TTC549 (cell line): ENCODE measurements at regions not wholly inside any gene's neighbourhood (a gene's known extent, or its start where the extent isn't known, plus 50 kb on each side); places are given as distances from the start of the nearest gene placed in this dataset.

Source experiments
- FAIRE-seq: peaks from 2 replicates; lab custom pipeline; 2012; peaks lifted over from hg19 to GRCh38; lab: Jason Lieb, UNC

GRCh38 chr13:73934215-73934641 lies 200.0 kb downstream of the KLF12 start:
- FAIRE-seq = no peak

DNA sequence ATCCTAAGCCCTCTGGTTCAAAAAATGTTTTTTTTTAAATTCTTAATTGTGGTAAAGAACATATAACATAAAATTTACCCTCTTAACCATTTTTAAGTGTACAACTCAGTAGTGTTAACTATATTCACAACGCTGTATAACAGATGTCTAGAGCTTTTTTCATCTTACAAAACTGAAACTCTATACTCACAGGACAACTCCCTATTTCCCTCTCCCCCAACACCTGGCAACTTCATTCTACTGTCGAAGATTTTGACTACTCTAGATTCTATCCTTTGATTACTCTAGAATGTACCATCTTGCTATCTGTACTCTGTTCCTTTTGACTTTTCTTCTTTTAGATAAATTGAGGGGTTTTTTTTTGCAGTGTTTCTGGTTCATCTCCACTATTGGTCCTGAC lies 200.4 kb downstream of the KLF12 start:
- FAIRE-seq = no peak

GRCh38 chr13:73932091-73932490 lies 202.1 kb downstream of the KLF12 start:
- no peak for FAIRE-seq

DNA sequence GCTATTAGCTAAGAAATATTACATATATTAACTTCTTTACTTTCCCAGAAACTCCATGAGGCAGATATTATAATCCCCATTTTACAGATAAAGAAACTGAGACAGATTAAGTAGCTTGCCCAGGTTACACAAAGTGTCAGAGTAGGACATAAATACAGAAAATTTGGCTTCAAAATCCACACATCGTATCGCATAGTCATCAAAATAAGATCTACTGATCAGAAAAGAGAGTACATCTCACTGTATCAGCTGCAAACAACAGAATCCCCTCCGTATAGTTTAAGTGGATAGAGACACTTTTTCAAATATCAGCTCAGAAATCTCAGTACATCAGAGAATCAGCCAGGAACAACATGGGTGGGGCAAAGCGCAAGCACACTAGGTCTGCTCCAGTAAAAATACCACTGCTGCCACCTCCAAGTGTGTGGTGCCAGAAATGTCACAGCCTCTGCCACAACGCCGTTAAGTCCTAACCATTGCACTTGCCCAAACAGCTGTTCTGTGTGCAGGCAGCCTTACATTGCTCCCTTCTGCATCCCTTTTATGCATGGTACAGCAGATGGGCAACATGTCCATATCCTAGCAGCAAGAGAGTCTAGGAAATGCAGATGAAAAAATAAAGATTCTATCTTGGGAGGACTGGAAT lies 204.8 kb downstream of the KLF12 start:
- no peak for FAIRE-seq

DNA sequence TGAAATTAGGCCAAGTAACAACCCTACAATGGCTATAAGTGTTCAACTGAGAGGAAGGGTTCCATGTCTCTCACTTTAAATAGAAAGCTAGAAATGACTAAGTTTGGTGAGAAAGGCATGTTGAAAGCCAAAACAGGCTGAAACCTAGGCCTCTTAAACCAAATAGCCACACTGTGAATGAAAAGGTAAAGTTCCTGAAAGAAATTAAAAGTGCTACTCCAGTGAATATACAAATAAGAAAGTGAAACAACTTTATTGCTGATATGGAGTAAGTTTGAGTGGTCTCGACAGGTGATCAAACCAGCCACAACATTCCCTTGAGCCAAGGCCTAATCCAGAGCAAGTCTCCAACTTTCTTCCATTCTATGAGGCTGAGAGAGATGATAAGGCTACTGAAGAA lies 209.6 kb downstream of the KLF12 start:
- FAIRE-seq = no peak

DNA sequence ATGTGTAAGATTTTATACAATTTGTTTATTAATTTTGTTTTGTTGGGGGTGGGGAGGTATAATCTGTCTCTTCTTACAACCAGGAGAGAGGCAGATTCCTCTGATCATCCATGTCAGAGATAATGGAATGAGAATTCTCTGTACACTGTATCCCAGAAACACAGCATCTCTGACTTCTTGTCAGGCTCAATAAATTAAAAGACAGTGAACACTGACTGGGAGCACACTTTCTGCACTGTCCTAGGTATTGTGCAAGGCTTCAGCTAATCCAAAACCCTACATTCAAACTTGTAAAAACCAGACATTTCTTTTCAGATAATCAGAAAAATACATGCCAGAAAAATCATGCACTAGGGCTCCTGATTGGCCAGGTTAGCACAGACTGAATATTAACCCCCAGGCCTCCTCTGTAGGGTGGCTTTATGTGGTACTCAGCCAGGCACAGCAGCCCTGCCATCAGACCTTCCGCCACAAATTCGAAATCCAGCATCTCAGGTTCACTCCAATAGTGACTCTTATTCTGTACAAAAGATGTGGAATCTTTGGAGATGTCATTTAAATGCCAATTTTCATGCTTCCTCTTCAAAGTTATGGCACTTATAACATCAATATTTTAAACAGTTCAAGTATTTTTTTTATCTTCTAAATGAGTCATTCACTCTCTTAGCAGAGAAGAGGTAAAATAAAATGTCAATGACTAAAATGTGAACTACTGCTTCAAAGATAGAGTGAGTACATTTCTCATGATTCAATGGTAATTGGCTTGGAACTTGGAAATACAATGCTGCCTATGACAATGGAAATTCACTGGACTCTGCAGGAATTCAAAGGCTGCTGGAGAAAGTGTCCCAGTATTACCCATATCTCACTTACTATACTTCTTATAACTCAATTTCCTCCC lies 211.5 kb downstream of the KLF12 start:
- FAIRE-seq = no peak

DNA sequence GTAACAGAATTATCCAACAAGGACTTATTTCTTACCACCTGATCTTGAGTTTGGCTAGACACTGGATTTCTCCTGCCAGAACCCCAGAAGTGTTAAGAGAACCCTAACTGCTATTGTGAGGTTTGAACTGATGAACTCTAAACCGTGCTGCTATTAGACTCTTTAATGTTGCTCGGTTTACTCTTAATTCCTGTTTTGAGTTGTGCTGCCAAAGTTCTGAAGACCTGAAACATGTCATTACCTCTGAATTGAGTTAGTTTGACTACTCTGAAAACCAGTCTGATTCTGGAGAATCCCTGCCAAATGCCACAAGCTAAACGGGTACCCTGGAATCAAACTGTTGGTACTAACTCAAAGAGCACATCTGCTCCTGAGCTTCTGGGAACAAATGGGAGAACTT lies 215.5 kb downstream of the KLF12 start:
- no peak for FAIRE-seq

GRCh38 chr13:73913751-73914518 lies 220.3 kb downstream of the KLF12 start:
- no peak for FAIRE-seq

DNA sequence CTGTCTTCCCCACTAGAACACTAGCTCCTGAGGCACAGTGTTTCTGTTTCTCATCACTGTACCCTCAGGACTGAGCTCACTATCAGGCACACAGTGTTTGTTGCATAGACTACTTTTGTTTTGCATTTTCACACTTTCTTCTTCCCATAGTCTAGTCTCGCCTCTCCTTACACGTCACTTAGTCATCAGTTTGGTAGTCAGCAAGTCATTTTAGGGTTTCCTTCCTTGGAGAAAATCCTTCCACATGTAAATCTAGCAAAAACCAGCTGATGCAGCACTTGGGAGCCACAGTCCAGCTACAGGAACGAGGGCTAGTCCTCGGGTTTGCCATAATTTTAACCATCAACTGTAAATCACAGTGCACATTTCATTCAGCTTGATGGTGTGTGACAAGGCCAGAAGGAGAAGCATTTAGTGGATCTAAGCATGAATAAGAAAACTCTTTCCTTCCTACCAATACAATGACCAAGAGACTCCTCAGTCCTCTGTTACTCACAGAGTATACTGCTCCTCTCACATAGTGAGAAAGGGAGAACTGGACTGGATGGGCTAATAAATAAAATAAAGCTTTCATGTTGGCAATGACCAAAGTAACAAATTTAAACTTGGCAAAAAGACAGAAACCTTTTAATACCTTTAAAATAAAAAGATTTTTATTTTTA lies 221.0 kb downstream of the KLF12 start:
- FAIRE-seq = no peak

DNA sequence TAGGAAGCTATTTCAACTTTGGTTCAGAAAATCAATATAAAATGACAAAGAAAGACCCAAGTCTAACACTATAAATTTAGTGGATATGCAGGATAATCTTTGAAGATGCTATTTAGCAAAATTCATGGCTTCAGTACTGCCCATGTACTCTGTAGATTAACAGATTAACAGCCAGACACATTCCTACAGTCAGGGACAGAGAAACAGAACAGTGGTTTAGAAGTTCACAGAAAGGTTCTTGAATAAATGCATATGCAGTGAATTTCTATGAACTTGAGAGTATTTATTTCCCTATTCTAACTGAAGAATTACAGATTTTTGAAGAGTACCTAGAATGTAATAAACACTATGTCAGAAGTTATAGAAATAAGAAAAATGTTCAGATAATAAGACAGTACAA lies 222.8 kb downstream of the KLF12 start:
- no peak for FAIRE-seq

DNA sequence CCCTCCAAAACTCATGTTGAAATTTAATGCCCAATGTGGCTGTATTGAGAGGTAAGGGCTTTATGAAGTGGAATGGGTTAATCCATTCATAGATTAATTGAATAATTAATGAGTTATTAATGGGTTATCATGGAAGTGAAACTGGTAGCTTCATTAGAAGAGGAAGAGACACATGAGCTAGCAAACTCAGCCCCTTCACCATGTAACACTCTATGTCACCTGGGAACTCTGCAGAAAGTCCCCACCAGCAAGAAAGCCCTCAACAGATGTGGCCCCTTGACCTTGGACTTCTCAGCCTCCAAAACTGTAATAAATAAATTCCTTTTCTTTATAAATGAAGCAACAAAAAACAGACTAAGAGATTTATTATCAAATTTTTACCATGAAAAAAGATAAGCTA lies 223.5 kb downstream of the KLF12 start:
- no peak for FAIRE-seq

GRCh38 chr13:73908809-73909208 lies 225.4 kb downstream of the KLF12 start:
- no peak for FAIRE-seq

GRCh38 chr13:73904625-73905024 lies 229.6 kb downstream of the KLF12 start:
- no peak for FAIRE-seq

GRCh38 chr13:73903561-73903960 lies 230.6 kb downstream of the KLF12 start:
- no peak for FAIRE-seq

GRCh38 chr13:73902847-73903246 lies 231.4 kb downstream of the KLF12 start:
- FAIRE-seq = no peak

DNA sequence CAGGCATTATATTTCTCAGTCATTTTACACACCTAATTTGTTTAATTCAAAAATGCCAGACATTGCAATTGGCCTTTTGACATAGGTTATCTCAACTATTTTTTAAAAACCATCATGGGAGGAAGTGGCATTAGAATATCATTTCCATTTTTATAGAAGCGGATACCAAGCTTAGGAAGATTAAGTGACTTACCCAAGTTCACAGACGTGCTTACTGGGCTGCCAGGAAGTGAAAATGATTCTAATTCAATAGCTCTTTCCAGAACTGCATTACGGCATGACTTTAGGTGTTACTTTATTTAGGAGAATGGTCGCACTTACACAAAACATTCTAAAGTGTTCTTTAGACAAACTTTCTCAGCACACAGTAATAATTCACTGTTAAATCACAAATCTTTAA lies 231.9 kb downstream of the KLF12 start:
- FAIRE-seq = no peak

GRCh38 chr13:73901324-73902068 lies 232.7 kb downstream of the KLF12 start:
- no peak for FAIRE-seq

DNA sequence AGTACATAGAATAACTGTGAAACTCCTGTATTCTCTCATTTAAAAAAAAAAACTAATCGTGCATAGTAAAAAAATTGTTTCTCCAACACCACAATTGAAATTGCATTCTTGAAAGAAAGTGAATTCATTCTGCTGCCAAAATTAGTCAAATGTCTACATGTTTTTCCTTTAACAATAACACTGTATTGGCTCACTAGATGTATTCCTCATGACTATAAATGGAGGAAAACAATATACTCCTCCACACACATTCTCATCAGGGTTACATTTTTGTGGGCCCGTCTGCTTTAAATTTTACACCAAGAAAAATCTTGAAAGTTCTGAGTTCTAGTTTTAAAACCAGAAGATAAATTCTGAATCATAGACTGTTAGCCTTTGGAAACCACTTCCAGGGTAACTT lies 233.6 kb downstream of the KLF12 start:
- FAIRE-seq = no peak

DNA sequence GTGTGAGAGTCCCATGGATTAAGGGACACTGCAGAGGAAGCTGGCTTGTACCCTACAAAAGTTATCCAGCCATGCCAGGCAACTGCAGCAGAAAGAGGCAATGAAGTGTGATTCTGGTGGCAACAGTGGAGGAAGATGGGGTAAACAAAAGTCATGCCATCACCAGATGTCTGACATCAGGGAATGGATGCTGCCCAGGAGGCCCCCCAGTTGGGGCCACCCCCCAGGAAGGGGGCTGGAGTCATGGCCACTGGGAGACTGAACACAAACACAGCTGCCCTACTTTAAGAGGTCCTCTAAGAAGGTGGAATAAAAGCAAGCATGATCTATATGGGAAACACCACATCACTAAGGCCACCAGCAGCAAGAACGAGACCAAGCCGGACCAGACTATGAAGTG lies 235.3 kb downstream of the KLF12 start:
- no peak for FAIRE-seq

- no peak for FAIRE-seq
Observed at GRCh38 chr13:73898276-73898675, 235.9 kb downstream of the KLF12 start.

DNA sequence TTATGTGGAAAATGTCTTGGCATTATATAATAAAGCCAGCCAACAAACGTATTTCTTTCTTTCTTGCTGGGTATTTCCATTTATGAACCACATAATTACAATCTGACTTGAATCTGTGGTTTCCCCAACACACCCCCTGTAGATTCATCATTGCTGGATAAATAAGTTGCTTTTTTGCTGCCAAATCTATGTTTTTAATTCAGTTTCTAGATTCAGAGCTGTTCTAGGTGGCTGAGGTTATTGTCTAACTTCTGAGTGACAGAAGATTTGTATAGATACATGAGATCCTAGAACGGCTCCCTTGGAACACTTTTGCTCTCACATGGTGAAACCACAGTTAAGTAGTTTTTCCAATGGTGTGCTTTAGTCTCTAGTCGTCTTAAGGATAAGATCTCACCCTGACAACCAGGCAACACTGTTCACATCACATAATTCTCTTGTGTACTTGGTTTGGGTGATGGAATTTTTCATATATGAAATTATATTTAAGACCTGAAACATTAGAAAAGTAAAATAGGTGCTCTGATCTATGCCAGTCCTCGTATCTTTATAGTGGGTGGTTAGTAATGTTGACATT lies 239.1 kb downstream of the KLF12 start:
- FAIRE-seq = no peak
